ENCODE measurements at regions not wholly inside any gene's neighbourhood (a gene's known extent, or its start where the extent isn't known, plus 50 kb on each side); places are given as distances from the start of the nearest gene placed in this dataset.

DNA sequence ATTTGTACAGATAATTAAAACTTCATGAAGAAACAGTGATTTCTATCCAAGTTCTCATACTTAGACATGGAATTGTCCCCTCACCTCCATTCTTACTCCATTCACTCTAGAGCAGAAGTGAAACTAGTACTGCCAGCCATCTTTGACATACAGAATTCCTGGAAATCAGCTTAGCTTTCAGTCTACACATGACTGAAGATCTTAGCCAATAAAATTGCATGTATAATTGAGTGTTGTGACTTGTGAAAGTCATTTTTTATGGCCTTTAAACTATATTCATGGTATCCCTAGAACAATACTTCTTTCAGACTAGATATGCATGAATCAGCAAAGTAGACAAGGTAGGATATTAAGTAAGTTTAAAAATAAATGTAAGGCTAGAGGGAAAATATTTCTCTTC is 705.2 kb upstream of the ZNF608 start:
- TF ChIP-seq GATA2 (IDR thresholded peaks at IDR 0.05; ENCODE audit: low read depth, low read length) (no peak), GATA3 (IDR thresholded peaks at IDR 0.05; ENCODE audit: low read depth, low read length) (no peak)

Data from SH-SY5Y (cell line).